ENCODE measurements at regions not wholly inside any gene's neighbourhood (a gene's known extent, or its start where the extent isn't known, plus 50 kb on each side); places are given as distances from the start of the nearest gene placed in this dataset.

DNA sequence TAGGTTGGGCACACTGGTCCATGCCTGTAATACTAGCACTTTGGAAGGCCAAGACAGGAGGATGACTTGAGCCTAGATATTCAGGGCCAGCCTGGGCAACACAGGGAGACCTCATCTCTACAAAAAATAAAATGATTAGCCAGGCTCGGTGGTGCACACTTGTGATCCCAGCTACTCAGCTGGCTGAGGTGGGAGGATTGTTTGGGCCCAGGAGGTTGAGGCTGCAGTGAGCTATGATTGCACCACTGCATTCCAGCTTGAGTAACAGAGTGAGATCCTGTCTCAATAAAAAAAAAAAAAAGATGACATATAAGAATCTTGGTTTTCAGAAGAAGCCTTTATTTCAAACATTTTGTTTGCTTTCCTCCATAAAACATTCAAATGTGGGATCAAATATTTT lies 178.0 kb downstream of the LIG4 start:
- intact Hi-C loops (cut with micrococcal nuclease), result no loop called here
- no peak overlapping the region for H2AFZ ChIP-seq (ENCODE audit: low read depth, low read length)
- H3K79me2 ChIP-seq (ENCODE audit: control insufficient read depth, insufficient read depth, low read length), result no peaks in the 10 kb centered on the region
- POLR2A ChIA-PET, result no interaction called here
- no peaks in the 10 kb centered on the region for H3K4me1 ChIP-seq (replicated peaks in 1 of 2; ENCODE audit: control insufficient read depth in 2 of 2, insufficient read depth in 2 of 2, low read length in 2 of 2)
- no peaks in the 10 kb centered on the region for H4K20me1 ChIP-seq (replicated peaks; ENCODE audit: control insufficient read depth, insufficient read depth, low read length)
- H3K9me1 ChIP-seq (ENCODE audit: control insufficient read depth, insufficient read depth, low read length), result no peaks in the 10 kb centered on the region
- DNase-seq (ENCODE audit: extremely low read depth in 1 of 4, low spot score in 3 of 4), result no peak
- no peaks in the 10 kb centered on the region for H3K27me3 ChIP-seq (ENCODE audit: control insufficient read depth in 2 of 2, insufficient read depth in 2 of 2, low read length in 2 of 2)
- ATAC-seq, result no peak
- H3K4me3 ChIP-seq, result no peak overlapping the region
- no peak overlapping the region for H3K9ac ChIP-seq (ENCODE audit: insufficient read depth in 1 of 2, low read depth in 2 of 2, low read length in 2 of 2)
- no peak overlapping the region for H3K4me2 ChIP-seq (ENCODE audit: insufficient read depth, low read length)
- TF ChIP-seq ZBED1 (IDR thresholded peaks at IDR 0.05) (no peak), SNIP1 (IDR thresholded peaks at IDR 0.05; ENCODE audit: low read depth) (no peak), BCLAF1 (IDR thresholded peaks at IDR 0.05; ENCODE audit: borderline replicate concordance in 1 of 2, control insufficient read depth in 1 of 2, low read depth in 2 of 2, low read length in 1 of 2) (no peak), GTF2B (IDR thresholded peaks at IDR 0.05; ENCODE audit: extremely low read depth, insufficient read length) (no peak), SMC3 (conservative IDR thresholded peaks at IDR 0.05; ENCODE audit: insufficient read depth, low read depth, low read length) (no peak), WHSC1 (IDR thresholded peaks at IDR 0.05; ENCODE audit: low read length) (no peak), GATAD2B (IDR thresholded peaks at IDR 0.05; ENCODE audit: borderline replicate concordance) (no peak), ZNF561 (CRISPR knock-in tag; conservative IDR thresholded peaks at IDR 0.05) (no peak), ZFPM2 (CRISPR knock-in tag; IDR thresholded peaks at IDR 0.05) (no peak)
- TF ChIP-seq, protein P1, sequence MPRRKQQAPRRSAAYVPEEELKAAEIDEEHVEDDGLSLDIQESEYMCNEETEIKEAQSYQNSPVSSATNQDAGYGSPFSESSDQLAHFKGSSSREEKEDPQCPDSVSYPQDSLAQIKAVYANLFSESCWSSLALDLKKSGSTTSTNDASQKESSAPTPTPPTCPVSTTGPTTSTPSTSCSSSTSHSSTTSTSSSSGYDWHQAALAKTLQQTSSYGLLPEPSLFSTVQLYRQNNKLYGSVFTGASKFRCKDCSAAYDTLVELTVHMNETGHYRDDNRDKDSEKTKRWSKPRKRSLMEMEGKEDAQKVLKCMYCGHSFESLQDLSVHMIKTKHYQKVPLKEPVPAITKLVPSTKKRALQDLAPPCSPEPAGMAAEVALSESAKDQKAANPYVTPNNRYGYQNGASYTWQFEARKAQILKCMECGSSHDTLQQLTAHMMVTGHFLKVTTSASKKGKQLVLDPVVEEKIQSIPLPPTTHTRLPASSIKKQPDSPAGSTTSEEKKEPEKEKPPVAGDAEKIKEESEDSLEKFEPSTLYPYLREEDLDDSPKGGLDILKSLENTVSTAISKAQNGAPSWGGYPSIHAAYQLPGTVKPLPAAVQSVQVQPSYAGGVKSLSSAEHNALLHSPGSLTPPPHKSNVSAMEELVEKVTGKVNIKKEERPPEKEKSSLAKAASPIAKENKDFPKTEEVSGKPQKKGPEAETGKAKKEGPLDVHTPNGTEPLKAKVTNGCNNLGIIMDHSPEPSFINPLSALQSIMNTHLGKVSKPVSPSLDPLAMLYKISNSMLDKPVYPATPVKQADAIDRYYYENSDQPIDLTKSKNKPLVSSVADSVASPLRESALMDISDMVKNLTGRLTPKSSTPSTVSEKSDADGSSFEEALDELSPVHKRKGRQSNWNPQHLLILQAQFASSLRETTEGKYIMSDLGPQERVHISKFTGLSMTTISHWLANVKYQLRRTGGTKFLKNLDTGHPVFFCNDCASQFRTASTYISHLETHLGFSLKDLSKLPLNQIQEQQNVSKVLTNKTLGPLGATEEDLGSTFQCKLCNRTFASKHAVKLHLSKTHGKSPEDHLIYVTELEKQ (CRISPR knock-in tag; IDR thresholded peaks at IDR 0.05), result no peak
- CTCF ChIA-PET (ENCODE audit: low intra/inter-chr PET ratio), result no interaction called here
- no peaks in the 10 kb centered on the region for H3K36me3 ChIP-seq (ENCODE audit: control insufficient read depth, insufficient read depth, low read length)
- FAIRE-seq, result no peak
- in situ Hi-C loops (cut with MboI), result loop anchor here (10.0 kb wide), 1 partner anchor 783 kb away; no protein-coding TSS in a partner anchor
- BruUV-seq (replicated peaks), result no TSS peak
- 11% methylated on average over 1 of the region's 1 CpG for WGBS (ENCODE audit: insufficient coverage, low coverage, missing lambda C conversion rate)
- H3K9me3 ChIP-seq (replicated peaks; ENCODE audit: control insufficient read depth, insufficient read depth, low read depth, low read length), result no peaks in the 10 kb centered on the region
- H3K27ac ChIP-seq (ENCODE audit: extremely low read depth, low read depth, low read length), result no peak overlapping the region

Data from K562 (cell line).